ENCODE measurements at regions not wholly inside any gene's neighbourhood (a gene's known extent, or its start where the extent isn't known, plus 50 kb on each side); places are given as distances from the start of the nearest gene placed in this dataset.

DNA sequence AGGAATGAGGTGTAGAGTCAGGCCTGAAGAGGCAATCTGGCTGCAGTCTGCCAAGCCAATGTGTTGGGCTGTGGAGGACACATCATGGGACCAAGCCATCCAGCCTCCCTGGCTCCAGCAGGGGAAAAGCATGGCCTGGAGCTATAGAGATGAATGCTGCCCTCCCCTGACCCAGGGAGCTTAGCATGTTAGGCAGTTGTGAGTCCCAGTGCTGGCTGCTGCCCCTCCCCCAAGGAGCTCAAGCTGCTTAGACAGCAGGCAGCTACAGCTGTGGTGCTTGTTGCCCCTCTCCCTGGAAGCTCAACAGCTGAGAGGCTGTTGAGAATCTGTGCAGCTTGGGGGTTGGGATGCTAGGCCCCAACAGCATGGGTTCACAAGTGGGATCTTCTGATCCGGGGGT, 85.6 kb upstream of the DNAJC19 start:
- Histone ChIP-seq H3K36me3 (no peaks in the 10 kb centered on the region), H3K27me3 (ENCODE audit: insufficient read depth, low read depth, severe bottlenecking) (no peaks in the 10 kb centered on the region), H3K4me3 (ENCODE audit: low read depth, low read length) (no peak overlapping the region), H3K27ac (peak overlapping the region; percentile 74), H3K9me3 (ENCODE audit: severe bottlenecking) (no peaks in the 10 kb centered on the region)
- TF ChIP-seq, protein P1, sequence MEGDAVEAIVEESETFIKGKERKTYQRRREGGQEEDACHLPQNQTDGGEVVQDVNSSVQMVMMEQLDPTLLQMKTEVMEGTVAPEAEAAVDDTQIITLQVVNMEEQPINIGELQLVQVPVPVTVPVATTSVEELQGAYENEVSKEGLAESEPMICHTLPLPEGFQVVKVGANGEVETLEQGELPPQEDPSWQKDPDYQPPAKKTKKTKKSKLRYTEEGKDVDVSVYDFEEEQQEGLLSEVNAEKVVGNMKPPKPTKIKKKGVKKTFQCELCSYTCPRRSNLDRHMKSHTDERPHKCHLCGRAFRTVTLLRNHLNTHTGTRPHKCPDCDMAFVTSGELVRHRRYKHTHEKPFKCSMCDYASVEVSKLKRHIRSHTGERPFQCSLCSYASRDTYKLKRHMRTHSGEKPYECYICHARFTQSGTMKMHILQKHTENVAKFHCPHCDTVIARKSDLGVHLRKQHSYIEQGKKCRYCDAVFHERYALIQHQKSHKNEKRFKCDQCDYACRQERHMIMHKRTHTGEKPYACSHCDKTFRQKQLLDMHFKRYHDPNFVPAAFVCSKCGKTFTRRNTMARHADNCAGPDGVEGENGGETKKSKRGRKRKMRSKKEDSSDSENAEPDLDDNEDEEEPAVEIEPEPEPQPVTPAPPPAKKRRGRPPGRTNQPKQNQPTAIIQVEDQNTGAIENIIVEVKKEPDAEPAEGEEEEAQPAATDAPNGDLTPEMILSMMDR (IDR thresholded peaks at IDR 0.05; ENCODE audit: low read depth, low read length), result no peak
- peak; percentile 97 for DNase-seq

DNA sequence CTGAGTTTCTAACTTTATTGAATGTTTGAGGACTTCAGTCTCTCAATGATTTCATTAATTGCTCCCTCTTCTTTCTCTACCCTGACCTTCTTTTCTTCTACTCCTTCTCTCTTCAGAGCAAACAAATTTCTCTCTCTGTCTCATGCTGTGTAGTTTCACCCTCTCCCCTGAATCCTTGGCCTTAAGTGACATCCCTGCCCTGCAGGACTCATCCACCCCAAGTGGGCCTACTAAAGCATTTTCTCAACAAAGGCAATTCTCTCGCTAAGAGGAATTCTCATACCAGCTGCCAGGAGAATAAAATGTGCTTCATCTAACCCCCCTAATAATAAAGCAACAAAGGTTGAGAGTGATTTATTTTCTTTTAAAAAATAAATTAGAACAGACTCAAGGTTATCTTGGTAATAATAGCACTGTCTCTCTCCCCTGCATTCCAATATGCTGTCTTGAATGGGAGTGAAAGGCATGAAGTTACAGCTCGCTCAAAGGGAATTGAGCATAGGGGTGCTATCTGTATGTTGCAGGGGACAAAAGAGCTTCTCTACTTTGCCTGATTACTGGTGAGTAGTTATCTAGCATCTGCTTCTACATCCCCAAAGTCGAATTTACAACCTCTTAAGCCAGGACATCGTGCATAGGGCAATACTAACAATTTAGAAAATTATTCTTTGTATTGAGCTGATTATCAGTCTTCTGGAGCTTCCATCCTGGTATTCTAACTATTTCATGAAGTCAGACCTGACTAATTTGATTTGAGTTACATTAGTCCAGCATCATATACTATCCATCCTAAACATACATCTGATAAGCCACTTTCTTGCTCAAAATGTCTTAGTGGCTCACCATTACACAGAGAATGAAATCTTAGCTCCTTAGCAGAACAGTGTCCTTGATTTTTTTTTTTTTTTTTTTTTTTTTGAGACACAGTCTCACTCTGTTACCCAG, 76.9 kb upstream of the DNAJC19 start:
- Histone ChIP-seq H3K4me3 (ENCODE audit: low read depth, low read length) (no peak overlapping the region), H3K27ac (no peak overlapping the region), H3K9me3 (ENCODE audit: severe bottlenecking) (peaks cover 3% of the 10 kb centered on the region), H3K36me3 (no peaks in the 10 kb centered on the region), H3K27me3 (ENCODE audit: insufficient read depth, low read depth, severe bottlenecking) (no peaks in the 10 kb centered on the region)
- TF ChIP-seq, protein P1 (IDR thresholded peaks at IDR 0.05; ENCODE audit: low read depth, low read length), result no peak
- DNase-seq, result no peak

DNA sequence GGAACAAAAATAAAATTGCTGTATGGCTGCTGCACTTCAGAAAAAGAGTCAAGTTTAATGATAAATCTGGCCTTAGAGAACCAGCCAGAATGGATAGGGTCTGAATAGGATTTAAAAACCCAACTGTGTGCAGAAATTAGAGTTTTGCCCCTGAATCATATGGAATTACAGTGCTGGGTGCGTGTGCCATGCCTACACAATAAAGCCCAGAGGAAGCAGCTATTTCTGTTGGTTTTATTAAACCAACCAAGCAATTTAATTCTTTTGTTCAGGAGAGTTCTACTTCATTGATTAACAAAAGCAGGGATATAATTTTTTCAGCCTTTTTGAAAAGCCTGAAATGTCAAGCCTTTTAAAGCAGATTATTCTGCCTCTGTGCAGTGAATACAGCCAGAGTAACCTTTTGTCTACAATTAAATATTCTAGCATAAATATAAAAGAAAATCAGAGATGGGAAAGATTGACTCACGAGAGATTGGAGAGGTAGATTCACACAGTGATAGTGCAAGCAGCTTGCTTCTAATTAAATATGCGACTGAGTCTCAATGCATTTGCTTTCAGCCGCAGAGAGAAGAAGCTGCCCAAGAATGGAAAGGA, 66.7 kb upstream of the DNAJC19 start:
- no peak overlapping the region for H3K4me3 ChIP-seq (ENCODE audit: low read depth, low read length)
- no peaks in the 10 kb centered on the region for H3K27me3 ChIP-seq (ENCODE audit: insufficient read depth, low read depth, severe bottlenecking)
- no peaks in the 10 kb centered on the region for H3K36me3 ChIP-seq
- no peaks in the 10 kb centered on the region for H3K9me3 ChIP-seq (ENCODE audit: severe bottlenecking)
- no peak overlapping the region for H3K27ac ChIP-seq
- DNase-seq, result no peak
- TF ChIP-seq, protein P1 (IDR thresholded peaks at IDR 0.05; ENCODE audit: low read depth, low read length), result no peak

DNA sequence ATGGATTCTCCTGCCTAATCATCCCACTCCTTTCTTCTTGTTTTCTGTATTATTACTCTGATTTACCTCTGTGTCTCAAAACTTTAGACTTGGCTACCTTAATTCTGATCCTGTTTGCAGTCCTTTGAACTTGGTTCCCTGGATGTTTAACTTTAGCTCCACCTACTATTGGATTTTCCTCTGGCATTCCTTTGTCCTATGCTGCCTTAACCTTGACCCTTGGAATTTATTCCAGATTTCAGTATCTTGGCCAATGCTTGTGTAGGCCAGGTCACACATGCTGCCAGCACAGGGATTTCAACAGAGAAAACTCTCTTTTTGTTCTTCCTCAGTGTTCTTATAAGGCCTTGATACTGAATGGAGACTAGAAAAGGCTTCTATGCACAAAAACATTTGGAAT, 65.0 kb upstream of the DNAJC19 start:
- Histone ChIP-seq H3K27me3 (ENCODE audit: insufficient read depth, low read depth, severe bottlenecking) (no peaks in the 10 kb centered on the region), H3K9me3 (ENCODE audit: severe bottlenecking) (no peaks in the 10 kb centered on the region), H3K4me3 (ENCODE audit: low read depth, low read length) (no peak overlapping the region), H3K36me3 (no peaks in the 10 kb centered on the region), H3K27ac (no peak overlapping the region)
- DNase-seq, result no peak
- TF ChIP-seq, protein P1 (IDR thresholded peaks at IDR 0.05; ENCODE audit: low read depth, low read length), result no peak

DNA sequence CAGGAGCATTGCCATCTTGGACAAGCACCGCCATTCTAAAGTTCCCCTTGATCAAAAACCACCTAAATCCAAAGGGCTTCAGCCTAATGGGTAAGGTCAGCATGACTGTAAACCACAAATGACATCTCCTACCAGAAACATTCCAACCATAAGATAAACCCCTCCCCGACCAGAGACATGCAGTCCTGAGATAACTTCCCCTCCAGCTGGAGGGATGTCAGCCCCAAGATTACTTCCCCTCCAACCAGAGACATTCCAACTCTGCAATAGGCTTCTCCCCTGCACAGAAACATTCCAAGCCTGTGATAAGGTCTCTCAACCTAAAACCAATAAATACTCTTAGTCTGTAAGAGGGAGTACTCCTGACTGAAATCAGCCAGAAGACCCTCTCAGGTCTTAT, 62.7 kb upstream of the DNAJC19 start:
- Histone ChIP-seq H3K36me3 (no peaks in the 10 kb centered on the region), H3K4me3 (ENCODE audit: low read depth, low read length) (no peak overlapping the region), H3K27ac (no peak overlapping the region), H3K9me3 (ENCODE audit: severe bottlenecking) (no peaks in the 10 kb centered on the region), H3K27me3 (ENCODE audit: insufficient read depth, low read depth, severe bottlenecking) (no peaks in the 10 kb centered on the region)
- DNase-seq, result no peak
- TF ChIP-seq, protein P1 (IDR thresholded peaks at IDR 0.05; ENCODE audit: low read depth, low read length), result no peak
